ENCODE measurements at regions not wholly inside any gene's neighbourhood (a gene's known extent, or its start where the extent isn't known, plus 50 kb on each side); places are given as distances from the start of the nearest gene placed in this dataset.
"Not testable (repeated sequence)": the region's sequence is repeated elsewhere in the genome, so short reads cannot be mapped to it uniquely, and the experiment has no call there.

- DNase-seq, result no peak
- no peaks in the 10 kb centered on the region for H3K4me1 ChIP-seq
These were observed 83.6 kb upstream of the SEMA3C start for GRCh38 chr7:81002421-81002820.

GRCh38 chr7:80999771-81000170 is 80.9 kb upstream of the SEMA3C start:
- H3K4me3 ChIP-seq, result no peak overlapping the region
- H3K27me3 ChIP-seq, result no peaks in the 10 kb centered on the region
- H3K9me3 ChIP-seq (replicated peaks), result no peaks in the 10 kb centered on the region
- H3K4me1 ChIP-seq, result peaks cover 16% of the 10 kb centered on the region
- DNase-seq, result no peak
- H3K27ac ChIP-seq, result no peak overlapping the region
- no peaks in the 10 kb centered on the region for H3K36me3 ChIP-seq

More at GRCh38 chr7:81002421-81002820, 83.6 kb upstream of the SEMA3C start:
- H3K27ac ChIP-seq, result no peak overlapping the region
- H3K27me3 ChIP-seq, result no peaks in the 10 kb centered on the region
- no peak overlapping the region for H3K4me3 ChIP-seq
- no peaks in the 10 kb centered on the region for H3K36me3 ChIP-seq
- H3K9me3 ChIP-seq (replicated peaks), result no peaks in the 10 kb centered on the region

- H3K27ac ChIP-seq, result no peak overlapping the region
- DNase-seq, result no peak
These were observed 80.2 kb upstream of the SEMA3C start for GRCh38 chr7:80999100-80999499.

GRCh38 chr7:80997841-80998240 is 79.0 kb upstream of the SEMA3C start:
- H3K27me3 ChIP-seq, result no peaks in the 10 kb centered on the region
- DNase-seq, result no peak
- H3K36me3 ChIP-seq, result no peaks in the 10 kb centered on the region
- H3K27ac ChIP-seq, result no peak overlapping the region
- H3K4me3 ChIP-seq, result no peak overlapping the region
- no peaks in the 10 kb centered on the region for H3K9me3 ChIP-seq (replicated peaks)
- peaks cover 18% of the 10 kb centered on the region for H3K4me1 ChIP-seq

More at GRCh38 chr7:80999100-80999499, 80.2 kb upstream of the SEMA3C start:
- Histone ChIP-seq H3K4me3 (no peak overlapping the region), H3K27me3 (no peaks in the 10 kb centered on the region), H3K4me1 (peaks cover 18% of the 10 kb centered on the region), H3K9me3 (replicated peaks) (no peaks in the 10 kb centered on the region), H3K36me3 (no peaks in the 10 kb centered on the region)

GRCh38 chr7:80996236-80996635 is 77.4 kb upstream of the SEMA3C start:
- Histone ChIP-seq H3K4me1 (peaks cover 18% of the 10 kb centered on the region), H3K27ac (peak overlapping the region; percentile 61)
- DNase-seq, result peak; percentile 59 to 80
- not testable (repeated sequence) for H3K4me3 ChIP-seq; H3K36me3 ChIP-seq; H3K27me3 ChIP-seq; H3K9me3 ChIP-seq (replicated peaks)

GRCh38 chr7:80991654-80992053 is 72.8 kb upstream of the SEMA3C start:
- H3K27ac ChIP-seq, result no peak overlapping the region
- no peaks in the 10 kb centered on the region for H3K27me3 ChIP-seq
- H3K36me3 ChIP-seq, result no peaks in the 10 kb centered on the region
- no peaks in the 10 kb centered on the region for H3K9me3 ChIP-seq (replicated peaks)
- no peak for DNase-seq
- H3K4me1 ChIP-seq, result peaks cover 18% of the 10 kb centered on the region
- H3K4me3 ChIP-seq, result no peak overlapping the region

- no peaks in the 10 kb centered on the region for H3K4me1 ChIP-seq
- H3K27me3 ChIP-seq, result no peaks in the 10 kb centered on the region
- no peak overlapping the region for H3K27ac ChIP-seq
- no peaks in the 10 kb centered on the region for H3K36me3 ChIP-seq
- peaks cover 10% of the 10 kb centered on the region; the same call in 1 of the 2 replicates for H3K9me3 ChIP-seq (replicated peaks)
- no peak for DNase-seq
- no peak overlapping the region for H3K4me3 ChIP-seq
These were observed 65.8 kb upstream of the SEMA3C start for GRCh38 chr7:80984619-80985018.

GRCh38 chr7:80981405-80981804 is 62.6 kb upstream of the SEMA3C start:
- no peaks in the 10 kb centered on the region for H3K27me3 ChIP-seq
- no peak overlapping the region for H3K27ac ChIP-seq
- no peak for DNase-seq
- H3K9me3 ChIP-seq (replicated peaks), result peaks cover 12% of the 10 kb centered on the region; the same call in 1 of the 2 replicates
- H3K4me3 ChIP-seq, result no peak overlapping the region
- no peaks in the 10 kb centered on the region for H3K36me3 ChIP-seq
- H3K4me1 ChIP-seq, result no peaks in the 10 kb centered on the region

GRCh38 chr7:80977751-80978150 is 58.9 kb upstream of the SEMA3C start:
- Histone ChIP-seq H3K9me3 (replicated peaks) (peaks cover 11% of the 10 kb centered on the region; the same call in 1 of the 2 replicates), H3K4me1 (no peaks in the 10 kb centered on the region), H3K36me3 (no peaks in the 10 kb centered on the region), H3K4me3 (no peak overlapping the region), H3K27ac (no peak overlapping the region), H3K27me3 (no peaks in the 10 kb centered on the region)
- DNase-seq, result no peak

- no peaks in the 10 kb centered on the region for H3K27me3 ChIP-seq
- H3K36me3 ChIP-seq, result no peaks in the 10 kb centered on the region
- H3K9me3 ChIP-seq (replicated peaks), result peaks cover 3% of the 10 kb centered on the region; the same call in 1 of the 2 replicates
- H3K27ac ChIP-seq, result no peak overlapping the region
- no peak for DNase-seq
- no peaks in the 10 kb centered on the region for H3K4me1 ChIP-seq
- no peak overlapping the region for H3K4me3 ChIP-seq
These were observed 55.8 kb upstream of the SEMA3C start for GRCh38 chr7:80974396-80975358.

GRCh38 chr7:80971225-80971624 is 52.4 kb upstream of the SEMA3C start:
- DNase-seq, result no peak
- H3K27me3 ChIP-seq, result no peaks in the 10 kb centered on the region
- H3K9me3 ChIP-seq (replicated peaks), result peaks cover under 1% of the 10 kb centered on the region; the same call in 1 of the 2 replicates
- H3K27ac ChIP-seq, result no peak overlapping the region
- H3K4me3 ChIP-seq, result no peak overlapping the region
- peaks cover 24% of the 10 kb centered on the region for H3K4me1 ChIP-seq
- no peaks in the 10 kb centered on the region for H3K36me3 ChIP-seq
